WTC11 (cell line): ENCODE measurements at regions not wholly inside any gene's neighbourhood (a gene's known extent, or its start where the extent isn't known, plus 50 kb on each side); places are given as distances from the start of the nearest gene placed in this dataset.

Experiments used
- CREB1 ChIP-seq: sonication (generic); formaldehyde crosslinking; IDR thresholded peaks from 2 replicates; pipeline ENCODE4 v1.8.0; 2023; ENCODE audit warnings: mild to moderate bottlenecking, missing genetic modification reagents
- CTCF ChIP-seq: fragments of 200-600 bp; IDR thresholded peaks from 2 replicates; pipeline ENCODE4 v1.8.0; 2022; ENCODE audit warnings: antibody characterized with exemption
- GABPB1 ChIP-seq: sonication (generic); formaldehyde crosslinking; IDR thresholded peaks from 2 replicates; pipeline ENCODE4 v1.8.1; 2023; ENCODE audit warnings: mild to moderate bottlenecking, missing genetic modification reagents
- KAT7 ChIP-seq: sonication (generic); formaldehyde crosslinking; IDR thresholded peaks from 2 replicates; pipeline ENCODE4 v1.8.1; 2023; ENCODE audit warnings: missing genetic modification reagents, mild to moderate bottlenecking, borderline replicate concordance
- MXD4 ChIP-seq: fragments of 250-450 bp; sonication (Bioruptor Pico); IDR thresholded peaks from 2 replicates; pipeline ENCODE4 v1.8.0; 2021; ENCODE audit warnings: mild to moderate bottlenecking, moderate library complexity, borderline replicate concordance
- NFE2L1 ChIP-seq: sonication (generic); formaldehyde crosslinking; IDR thresholded peaks from 2 replicates; pipeline ENCODE4 v1.8.1; 2023; ENCODE audit warnings: missing genetic modification reagents
- TF ChIP-seq, protein P1 (sequence below): sonication (generic); formaldehyde crosslinking; IDR thresholded peaks from 2 replicates; pipeline ENCODE4 v1.8.0; 2022; ENCODE audit warnings: mild to moderate bottlenecking, missing genetic modification reagents

DNA sequence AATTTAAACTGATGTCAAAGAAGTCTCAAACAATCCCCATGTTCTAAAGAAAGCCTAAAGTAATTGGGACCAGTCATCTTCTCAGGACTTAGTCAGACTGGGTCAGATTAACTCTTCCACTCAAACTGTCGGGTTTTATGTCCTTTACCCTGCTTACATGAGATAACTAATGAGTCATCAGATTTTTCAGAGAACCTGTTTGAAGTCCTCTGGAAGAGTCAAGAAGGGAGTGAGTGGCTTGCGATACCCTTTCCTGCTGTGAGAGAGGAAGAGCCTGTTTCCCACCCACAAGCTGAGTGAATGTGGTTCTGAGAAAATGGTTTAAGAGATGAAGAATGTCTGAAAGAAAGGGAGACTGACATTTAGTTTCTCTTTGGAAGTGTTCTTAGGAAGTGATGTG lies 1866.7 kb upstream of the C9orf72 start:
- no peak for TF ChIP-seq GABPB1 (CRISPR knock-in tag)
- no peak for TF ChIP-seq KAT7 (CRISPR knock-in tag)
- TF ChIP-seq MXD4 (CRISPR knock-in tag): no peak
- TF ChIP-seq CTCF: no peak
- TF ChIP-seq NFE2L1 (CRISPR knock-in tag): no peak
- no peak for TF ChIP-seq CREB1
- TF ChIP-seq, protein P1, sequence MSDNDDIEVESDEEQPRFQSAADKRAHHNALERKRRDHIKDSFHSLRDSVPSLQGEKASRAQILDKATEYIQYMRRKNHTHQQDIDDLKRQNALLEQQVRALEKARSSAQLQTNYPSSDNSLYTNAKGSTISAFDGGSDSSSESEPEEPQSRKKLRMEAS (CRISPR knock-in tag): no peak
